Stimulated activated naive CD8-positive, alpha-beta T cell treated with anti-CD3 and anti-CD28 coated beads, Interleukin-15, Interleukin-2, amounts not matched to agents 100 U/mL and 50 U/mL, for 24 hours (primary cell): ENCODE measurements at regions not wholly inside any gene's neighbourhood (a gene's known extent, or its start where the extent isn't known, plus 50 kb on each side); places are given as distances from the start of the nearest gene placed in this dataset.
A peak's percentile ranks its signal among the peaks of the same experiment; 100 is the strongest.

ENCODE experiments used
- ATAC-seq: fragments of 150-1000 bp; cut with Tn5 transposase; one replicate; pipeline ENCODE4 v1.10.0; 2021
- DNase-seq: peaks from one replicate; pipeline ENCODE4 v3.0.0; 2021

GRCh38 chr16:85557083-85557970, 55.8 kb upstream of the GSE1 start:
- peak; percentile 65 for DNase-seq
- ATAC-seq: peak; percentile 19

- DNase-seq (no peak), ATAC-seq (no peak)
Observed at GRCh38 chr16:85557971-85558657, 55.0 kb upstream of the GSE1 start.

- no peak for DNase-seq
- ATAC-seq: no peak
Observed at GRCh38 chr16:85560932-85561247, 52.2 kb upstream of the GSE1 start.

- ATAC-seq: no peak
- no peak for DNase-seq
Observed at GRCh38 chr16:85561248-85562092, 51.7 kb upstream of the GSE1 start.

GRCh38 chr16:85562093-85562786, 50.9 kb upstream of the GSE1 start:
- DNase-seq (no peak), ATAC-seq (no peak)

- DNase-seq (no peak), ATAC-seq (no peak)
Observed at GRCh38 chr16:85563034-85563433, 50.1 kb upstream of the GSE1 start.
